Smooth muscle cell (in vitro differentiated cells): ENCODE measurements at regions not wholly inside any gene's neighbourhood (a gene's known extent, or its start where the extent isn't known, plus 50 kb on each side); places are given as distances from the start of the nearest gene placed in this dataset.

Experiments used
- DNase-seq: peaks from one replicate; lab custom pipeline; 2025; ENCODE audit not compliant: unreplicated experiment; lab: John Stamatoyannopoulos, UW
- H2AFZ ChIP-seq: fragments of 200-600 bp; sonication (generic); 2 replicates; pipeline ENCODE4 v1.6.0; 2016; ENCODE audit warnings: antibody characterized with exemption, low read depth, mild to moderate bottlenecking
- H3F3A ChIP-seq: fragments of 200-600 bp; sonication (generic); 2 replicates; pipeline ENCODE4 v1.6.0; 2017; ENCODE audit warnings: antibody characterized with exemption, low read depth
- H3K27ac ChIP-seq: fragments of 200-600 bp; sonication (generic); 2 replicates; pipeline ENCODE4 v1.5.1; 2016; ENCODE audit warnings: low read depth, mild to moderate bottlenecking
- H3K27me3 ChIP-seq: fragments of 200-600 bp; sonication (generic); 2 replicates; pipeline ENCODE4 v1.6.1; 2016; ENCODE audit warnings: low read depth, mild to moderate bottlenecking
- H3K36me3 ChIP-seq: fragments of 200-600 bp; sonication (generic); 2 replicates; pipeline ENCODE4 v1.5.1; 2016; ENCODE audit warnings: low read depth
- H3K4me1 ChIP-seq: fragments of 200-600 bp; sonication (generic); 2 replicates; pipeline ENCODE4 v1.5.1; 2016; ENCODE audit warnings: low read depth
- H3K4me2 ChIP-seq: fragments of 200-600 bp; sonication (generic); 2 replicates; pipeline ENCODE4 v1.6.0; 2016; ENCODE audit warnings: mild to moderate bottlenecking
- H3K4me3 ChIP-seq: fragments of 200-600 bp; sonication (generic); 2 replicates; pipeline ENCODE4 v1.5.1; 2016; ENCODE audit warnings: mild to moderate bottlenecking
- H3K79me2 ChIP-seq: fragments of 200-600 bp; sonication (generic); 2 replicates; pipeline ENCODE4 v1.6.0; 2016; ENCODE audit warnings: low read depth, mild to moderate bottlenecking
- H3K9ac ChIP-seq: fragments of 200-600 bp; sonication (generic); 2 replicates; pipeline ENCODE4 v1.6.0; 2016; ENCODE audit warnings: low read depth
- H3K9me3 ChIP-seq: fragments of 200-600 bp; sonication (generic); replicated peaks from 2 replicates; pipeline ENCODE4 v1.5.1; 2016; ENCODE audit warnings: low read depth
- H4K20me1 ChIP-seq: fragments of 200-600 bp; sonication (generic); 2 replicates; pipeline ENCODE4 v1.6.0; 2016; ENCODE audit warnings: low read depth
- WGBS: methylation state at CpG from one replicate; pipeline ENCODE4 v1.1.7; 2016; ENCODE audit warnings: low lambda C conversion rate; 5-methylcytosine and 5-hydroxymethylcytosine counted together
- TF ChIP-seq, protein P1 (sequence below): fragments of 200-600 bp; sonication (generic); IDR thresholded peaks from 2 replicates; pipeline ENCODE4 v1.5.1; 2017; ENCODE audit warnings: borderline replicate concordance, mild to moderate bottlenecking, antibody characterized with exemption; ENCODE audit not compliant: insufficient read depth, poor library complexity, severe bottlenecking

DNA sequence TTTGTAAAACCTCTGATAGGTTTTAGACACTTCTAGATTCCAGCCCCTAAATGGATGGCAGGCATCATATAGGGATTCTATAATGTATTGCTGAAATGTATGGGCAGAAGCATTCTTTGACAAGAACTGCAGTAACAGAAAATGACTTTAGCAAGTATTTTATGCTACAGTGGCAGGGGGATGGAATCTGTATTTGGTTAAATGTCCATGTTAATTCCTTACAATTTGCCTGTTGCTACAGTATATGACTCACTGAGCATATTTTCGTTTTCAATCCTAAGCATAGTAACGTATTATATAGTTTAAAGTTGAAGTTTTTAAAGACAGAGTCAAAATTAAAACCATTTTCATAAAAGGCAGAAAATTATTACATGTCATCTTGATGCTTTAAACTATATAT is 150.1 kb downstream of the MEX3B start:
- H3K27me3 ChIP-seq, result no peaks in the 10 kb centered on the region
- H3K4me3 ChIP-seq, result no peak overlapping the region
- H4K20me1 ChIP-seq, result no peaks in the 10 kb centered on the region
- no peaks in the 10 kb centered on the region for H3K9me3 ChIP-seq
- H3F3A ChIP-seq, result no peaks in the 10 kb centered on the region
- no peak for DNase-seq
- H3K27ac ChIP-seq, result no peak overlapping the region
- no peaks in the 10 kb centered on the region for H3K4me1 ChIP-seq
- TF ChIP-seq, protein P1, sequence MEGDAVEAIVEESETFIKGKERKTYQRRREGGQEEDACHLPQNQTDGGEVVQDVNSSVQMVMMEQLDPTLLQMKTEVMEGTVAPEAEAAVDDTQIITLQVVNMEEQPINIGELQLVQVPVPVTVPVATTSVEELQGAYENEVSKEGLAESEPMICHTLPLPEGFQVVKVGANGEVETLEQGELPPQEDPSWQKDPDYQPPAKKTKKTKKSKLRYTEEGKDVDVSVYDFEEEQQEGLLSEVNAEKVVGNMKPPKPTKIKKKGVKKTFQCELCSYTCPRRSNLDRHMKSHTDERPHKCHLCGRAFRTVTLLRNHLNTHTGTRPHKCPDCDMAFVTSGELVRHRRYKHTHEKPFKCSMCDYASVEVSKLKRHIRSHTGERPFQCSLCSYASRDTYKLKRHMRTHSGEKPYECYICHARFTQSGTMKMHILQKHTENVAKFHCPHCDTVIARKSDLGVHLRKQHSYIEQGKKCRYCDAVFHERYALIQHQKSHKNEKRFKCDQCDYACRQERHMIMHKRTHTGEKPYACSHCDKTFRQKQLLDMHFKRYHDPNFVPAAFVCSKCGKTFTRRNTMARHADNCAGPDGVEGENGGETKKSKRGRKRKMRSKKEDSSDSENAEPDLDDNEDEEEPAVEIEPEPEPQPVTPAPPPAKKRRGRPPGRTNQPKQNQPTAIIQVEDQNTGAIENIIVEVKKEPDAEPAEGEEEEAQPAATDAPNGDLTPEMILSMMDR, result no peak
- H2AFZ ChIP-seq, result no peak overlapping the region
- 71% methylated on average over 2 of the region's 2 CpGs for WGBS
- no peak overlapping the region for H3K9ac ChIP-seq
- H3K79me2 ChIP-seq, result no peaks in the 10 kb centered on the region
- no peaks in the 10 kb centered on the region for H3K36me3 ChIP-seq
- no peak overlapping the region for H3K4me2 ChIP-seq

DNA sequence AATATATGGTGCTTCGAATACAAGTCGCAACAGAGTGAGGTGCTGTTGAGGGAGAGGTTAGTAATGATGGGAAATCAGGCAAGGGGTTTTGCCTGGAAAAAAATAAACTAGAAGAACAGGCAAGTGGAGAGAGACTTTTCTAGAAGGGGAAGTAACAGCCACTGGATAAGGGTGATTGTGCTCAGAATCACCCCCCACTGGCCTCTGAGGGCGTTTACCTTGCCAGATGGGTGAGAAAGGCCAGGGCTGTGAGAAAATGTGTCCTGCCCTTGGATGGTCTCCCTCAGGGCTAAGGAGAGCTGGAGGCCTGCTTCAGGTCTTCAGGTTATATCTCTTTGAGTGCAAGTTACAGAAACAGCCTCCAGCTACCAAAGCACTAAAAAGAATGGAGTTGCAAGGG is 151.8 kb downstream of the MEX3B start:
- no peaks in the 10 kb centered on the region for H3K4me1 ChIP-seq
- TF ChIP-seq, protein P1, result no peak
- no peak overlapping the region for H3K9ac ChIP-seq
- no peaks in the 10 kb centered on the region for H3K27me3 ChIP-seq
- no peak overlapping the region for H3K4me3 ChIP-seq
- no peaks in the 10 kb centered on the region for H3F3A ChIP-seq
- H3K9me3 ChIP-seq, result no peaks in the 10 kb centered on the region
- no peaks in the 10 kb centered on the region for H3K36me3 ChIP-seq
- 87% methylated on average over 3 of the region's 3 CpGs for WGBS
- no peak overlapping the region for H3K27ac ChIP-seq
- no peaks in the 10 kb centered on the region for H3K79me2 ChIP-seq
- no peak for DNase-seq
- H2AFZ ChIP-seq, result no peak overlapping the region
- H3K4me2 ChIP-seq, result no peak overlapping the region
- no peaks in the 10 kb centered on the region for H4K20me1 ChIP-seq

DNA sequence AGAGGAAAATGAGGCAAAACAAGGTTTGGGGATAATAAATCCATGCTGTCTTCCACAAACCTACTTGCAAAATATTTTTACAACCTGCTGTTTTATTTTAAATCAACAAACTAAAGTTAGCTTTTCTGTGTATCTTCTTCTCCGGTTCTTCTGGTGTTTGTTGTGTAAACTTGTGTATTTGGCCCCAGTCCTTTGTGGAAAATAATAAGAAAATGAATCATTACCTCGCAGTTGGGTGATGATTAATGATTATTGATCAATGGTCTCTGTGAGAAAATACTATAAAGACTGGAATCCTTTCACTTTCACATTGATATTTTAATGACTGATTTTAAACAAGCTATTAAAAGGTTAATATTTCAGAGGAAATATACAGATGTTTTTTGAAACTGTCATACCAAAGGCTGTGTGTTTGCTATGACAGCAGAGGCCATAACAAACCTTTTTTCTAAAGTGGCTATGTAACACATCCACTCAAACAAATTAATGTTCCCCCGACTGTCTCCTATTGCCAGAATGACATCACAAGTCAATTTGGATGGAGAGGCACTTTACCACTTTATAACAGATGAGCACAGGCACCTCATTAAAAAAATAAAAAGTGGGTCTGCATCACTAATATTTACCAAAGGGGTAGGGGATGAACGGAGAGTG is 152.5 kb downstream of the MEX3B start:
- 89% methylated on average over 4 of the region's 4 CpGs for WGBS
- Histone ChIP-seq H3K4me2 (no peak overlapping the region), H3K36me3 (no peaks in the 10 kb centered on the region), H3K79me2 (no peaks in the 10 kb centered on the region), H3K4me1 (no peaks in the 10 kb centered on the region), H2AFZ (no peak overlapping the region), H3F3A (no peaks in the 10 kb centered on the region), H3K9me3 (no peaks in the 10 kb centered on the region), H3K27me3 (no peaks in the 10 kb centered on the region), H3K4me3 (no peak overlapping the region), H3K27ac (no peak overlapping the region), H3K9ac (no peak overlapping the region), H4K20me1 (no peaks in the 10 kb centered on the region)
- TF ChIP-seq, protein P1, result no peak
- DNase-seq, result no peak

DNA sequence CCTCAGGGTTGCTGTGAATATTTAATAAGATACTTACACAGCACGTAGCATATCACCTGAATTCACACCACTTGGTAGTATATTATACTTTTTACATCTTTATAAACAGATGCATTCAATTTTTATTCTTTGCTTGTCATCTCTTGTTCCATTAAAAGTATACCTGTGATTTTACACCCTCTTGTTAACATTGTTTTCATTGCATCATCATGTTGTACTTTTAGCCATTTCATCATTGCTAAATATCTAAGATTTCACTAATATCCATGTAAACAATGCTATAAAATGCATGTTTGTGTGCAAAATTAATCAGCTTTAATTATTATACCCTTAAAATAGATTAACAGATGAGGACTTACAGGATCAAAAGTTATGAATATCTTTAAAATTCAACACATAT is 155.3 kb downstream of the MEX3B start:
- no peaks in the 10 kb centered on the region for H3K36me3 ChIP-seq
- H3K27me3 ChIP-seq, result no peaks in the 10 kb centered on the region
- no peaks in the 10 kb centered on the region for H4K20me1 ChIP-seq
- TF ChIP-seq, protein P1, result no peak
- 89% methylated on average over 1 of the region's 1 CpG for WGBS
- no peak overlapping the region for H2AFZ ChIP-seq
- H3F3A ChIP-seq, result no peaks in the 10 kb centered on the region
- no peaks in the 10 kb centered on the region for H3K9me3 ChIP-seq
- no peak overlapping the region for H3K9ac ChIP-seq
- no peak for DNase-seq
- H3K4me2 ChIP-seq, result no peak overlapping the region
- no peak overlapping the region for H3K27ac ChIP-seq
- no peaks in the 10 kb centered on the region for H3K79me2 ChIP-seq
- no peak overlapping the region for H3K4me3 ChIP-seq
- H3K4me1 ChIP-seq, result no peaks in the 10 kb centered on the region
